ENCODE measurements at regions not wholly inside any gene's neighbourhood (a gene's known extent, or its start where the extent isn't known, plus 50 kb on each side); places are given as distances from the start of the nearest gene placed in this dataset.

DNA sequence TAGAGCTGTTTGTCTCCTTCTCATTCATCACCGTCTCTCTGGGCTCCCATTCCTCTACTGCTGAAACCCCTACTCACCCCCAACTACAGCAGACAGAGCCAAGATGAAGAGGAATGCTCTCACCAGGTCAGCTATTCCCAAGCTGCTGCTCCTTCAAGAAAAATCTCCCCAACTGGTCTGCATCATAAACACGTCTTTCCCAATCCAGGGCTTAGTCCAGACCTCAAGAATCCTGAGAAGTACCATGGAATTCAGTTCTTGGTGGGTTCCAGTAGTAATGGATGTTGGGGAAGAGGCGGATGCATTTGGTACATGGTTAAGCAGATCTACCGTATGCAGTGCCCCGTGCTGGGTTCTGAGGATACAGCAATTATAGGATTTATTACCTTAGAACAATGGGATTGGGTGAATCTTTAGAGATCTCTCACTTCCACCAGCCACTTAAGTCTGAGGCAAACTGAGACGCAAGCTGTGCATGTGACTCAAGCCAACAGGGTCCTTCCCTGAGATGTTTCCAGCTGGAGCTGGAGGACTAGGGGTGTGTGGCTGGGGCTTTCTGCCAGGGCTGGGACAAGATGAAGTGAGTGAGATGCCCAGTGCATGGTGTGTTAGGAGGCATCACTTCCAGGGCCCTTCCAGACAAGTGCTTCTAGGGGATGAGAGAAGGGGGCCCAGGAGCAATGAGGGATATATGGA is 232.7 kb upstream of the CDH5 start:
- Histone ChIP-seq H3K36me3 (ENCODE audit: control insufficient read depth, insufficient read depth, low read length) (no peaks in the 10 kb centered on the region), H2AFZ (replicated peaks; ENCODE audit: low read length, poor library complexity) (peak overlapping the region; percentile 16), H2AK5ac (ENCODE audit: low read depth, low read length) (peak overlapping the region; percentile 90), H3K23ac (ENCODE audit: low read depth, low read length) (peak overlapping the region; percentile 76; the same call in 1 of the 2 replicates), H3K56ac (ENCODE audit: extremely low read depth, insufficient read depth, low read length) (0 out of 2 replicates have a peak overlapping the region, but pooled peaks have one; percentile 24), H3K27ac (ENCODE audit: insufficient read depth, low read length) (peak overlapping the region; percentile 82; the same call in 1 of the 2 replicates), H3K14ac (replicated peaks; ENCODE audit: low read depth, low read length) (peak overlapping the region; percentile 89), H3K4me3 (ENCODE audit: insufficient read depth, low read depth, low read length) (no peak overlapping the region), H3K4ac (ENCODE audit: low read depth, low read length) (peak overlapping the region; percentile 98), H4K20me1 (ENCODE audit: insufficient read depth, low read length) (0 out of 2 replicates have a peak, but pooled peaks cover 3% of the 10 kb centered on the region), H2BK120ac (ENCODE audit: low read depth, low read length) (peak overlapping the region; percentile 97), H4K8ac (ENCODE audit: low read depth in 2 of 2, low read length in 2 of 2) (peak overlapping the region; percentile 83 to 86), H4K5ac (ENCODE audit: low read depth, low read length) (peak overlapping the region; percentile 56), H2BK15ac (ENCODE audit: low read depth, low read length) (peak overlapping the region; percentile 97; the same call in 2 of the 3 replicates), H3K4me1 (ENCODE audit: control insufficient read depth, insufficient read depth, low read length) (peaks cover 56% of the 10 kb centered on the region), H3K27me3 (ENCODE audit: control insufficient read depth, insufficient read depth, low read length) (no peaks in the 10 kb centered on the region), H3K9me1 (ENCODE audit: insufficient read depth, low read length) (peaks cover 34% of the 10 kb centered on the region), H2BK20ac (ENCODE audit: low read depth, low read length) (peak overlapping the region; percentile 99), H3K9ac (ENCODE audit: low read depth, low read length) (peak overlapping the region; percentile 8; the same call in 1 of the 2 replicates), H3K18ac (ENCODE audit: low read depth, low read length) (peak overlapping the region; percentile 96), H2BK5ac (ENCODE audit: low read depth, low read length, poor library complexity, severe bottlenecking) (peak overlapping the region; percentile 65), H2AK9ac (replicated peaks; ENCODE audit: low read depth, low read length, poor library complexity) (peak overlapping the region; percentile 35), H3K79me1 (ENCODE audit: low read depth in 1 of 2, low read length in 2 of 2) (no peaks in the 10 kb centered on the region), H3K4me2 (ENCODE audit: low read depth, low read length) (no peak overlapping the region), H3K9me3 (ENCODE audit: control insufficient read depth, insufficient read depth, low read length) (no peaks in the 10 kb centered on the region), H4K91ac (ENCODE audit: insufficient read depth, low read depth, low read length) (peak overlapping the region; percentile 98)
- CTCF ChIA-PET = interaction anchor here (0.7 kb wide), 1 partner anchor 21 kb away, joined by 3 read pairs; no protein-coding TSS in a partner anchor
- POLR2A ChIA-PET (ENCODE audit: unreplicated experiment) = no interaction called here
- in situ Hi-C loops (cut with MboI; ENCODE audit: low sequenced_read_pairs) = no loop called here
- dilution Hi-C loops (cut with HindIII; ENCODE audit: low sequenced_read_pairs, unreplicated experiment) = no loop called here
- BruUV-seq (replicated peaks) = no TSS peak
- DNase-seq (peak; percentile 72), ATAC-seq (ENCODE audit: low read depth) (no peak; the same call in 1 of the 2 replicates)
- TF ChIP-seq BHLHE40 (IDR thresholded peaks at IDR 0.05; ENCODE audit: low read depth, low read length) (no peak), CEBPB (IDR thresholded peaks at IDR 0.05; ENCODE audit: low read depth, low read length) (peak; percentile 38; the same call in 1 of the 2 replicates)
- WGBS, 2 experiments (ENCODE audit: extremely low coverage in 2 of 2, insufficient read length in 1 of 2) = no CpG with 5 or more reads among the region's 6 CpGs
- intact Hi-C loops (cut with micrococcal nuclease) = loop anchor here (1.0 to 10.0 kb wide), 3 partner anchors 57 to 559 kb away; no protein-coding TSS in a partner anchor
